ENCODE measurements at regions not wholly inside any gene's neighbourhood (a gene's known extent, or its start where the extent isn't known, plus 50 kb on each side); places are given as distances from the start of the nearest gene placed in this dataset.

GRCh38 chr13:66036024-66036614, 1194.0 kb downstream of the PCDH9 start:
- no peaks in the 10 kb centered on the region for H3K27me3 ChIP-seq (ENCODE audit: insufficient read depth, low read depth, severe bottlenecking)
- H3K36me3 ChIP-seq: no peaks in the 10 kb centered on the region
- H3K4me3 ChIP-seq (ENCODE audit: low read depth, low read length): no peak overlapping the region
- peak; percentile 6 for DNase-seq
- no peak for TF ChIP-seq CTCF (IDR thresholded peaks at IDR 0.05; ENCODE audit: low read depth, low read length)
- no peak overlapping the region for H3K27ac ChIP-seq
- no peaks in the 10 kb centered on the region for H3K9me3 ChIP-seq (ENCODE audit: severe bottlenecking)

- no peaks in the 10 kb centered on the region for H3K36me3 ChIP-seq
- no peak for DNase-seq
- no peak for TF ChIP-seq CTCF (IDR thresholded peaks at IDR 0.05; ENCODE audit: low read depth, low read length)
- H3K27me3 ChIP-seq (ENCODE audit: insufficient read depth, low read depth, severe bottlenecking): no peaks in the 10 kb centered on the region
- no peaks in the 10 kb centered on the region for H3K9me3 ChIP-seq (ENCODE audit: severe bottlenecking)
- no peak overlapping the region for H3K4me3 ChIP-seq (ENCODE audit: low read depth, low read length)
- H3K27ac ChIP-seq: no peak overlapping the region
These were observed 1196.2 kb downstream of the PCDH9 start for GRCh38 chr13:66033924-66034323.

GRCh38 chr13:66021846-66022245, 1208.3 kb downstream of the PCDH9 start:
- Histone ChIP-seq H3K27ac (no peak overlapping the region), H3K9me3 (ENCODE audit: severe bottlenecking) (no peaks in the 10 kb centered on the region), H3K36me3 (no peaks in the 10 kb centered on the region), H3K27me3 (ENCODE audit: insufficient read depth, low read depth, severe bottlenecking) (no peaks in the 10 kb centered on the region), H3K4me3 (ENCODE audit: low read depth, low read length) (no peak overlapping the region)
- no peak for TF ChIP-seq CTCF (IDR thresholded peaks at IDR 0.05; ENCODE audit: low read depth, low read length)
- no peak for DNase-seq

GRCh38 chr13:66014771-66015170, 1215.4 kb downstream of the PCDH9 start:
- Histone ChIP-seq H3K9me3 (ENCODE audit: severe bottlenecking) (no peaks in the 10 kb centered on the region), H3K4me3 (ENCODE audit: low read depth, low read length) (no peak overlapping the region), H3K27me3 (ENCODE audit: insufficient read depth, low read depth, severe bottlenecking) (no peaks in the 10 kb centered on the region), H3K27ac (no peak overlapping the region), H3K36me3 (no peaks in the 10 kb centered on the region)
- no peak for TF ChIP-seq CTCF (IDR thresholded peaks at IDR 0.05; ENCODE audit: low read depth, low read length)
- no peak for DNase-seq

- Histone ChIP-seq H3K36me3 (no peaks in the 10 kb centered on the region), H3K27ac (no peak overlapping the region), H3K4me3 (ENCODE audit: low read depth, low read length) (no peak overlapping the region), H3K27me3 (ENCODE audit: insufficient read depth, low read depth, severe bottlenecking) (no peaks in the 10 kb centered on the region), H3K9me3 (ENCODE audit: severe bottlenecking) (no peaks in the 10 kb centered on the region)
- no peak for DNase-seq
- no peak for TF ChIP-seq CTCF (IDR thresholded peaks at IDR 0.05; ENCODE audit: low read depth, low read length)
These were observed 1220.9 kb downstream of the PCDH9 start for GRCh38 chr13:66009241-66009640.

- no peak for DNase-seq
- TF ChIP-seq CTCF (IDR thresholded peaks at IDR 0.05; ENCODE audit: low read depth, low read length): no peak
- H3K36me3 ChIP-seq: no peaks in the 10 kb centered on the region
- H3K27me3 ChIP-seq (ENCODE audit: insufficient read depth, low read depth, severe bottlenecking): no peaks in the 10 kb centered on the region
- no peak overlapping the region for H3K27ac ChIP-seq
- no peaks in the 10 kb centered on the region for H3K9me3 ChIP-seq (ENCODE audit: severe bottlenecking)
- no peak overlapping the region for H3K4me3 ChIP-seq (ENCODE audit: low read depth, low read length)
These were observed 1226.6 kb downstream of the PCDH9 start for GRCh38 chr13:66003558-66003957.
